A549 (cell line): ENCODE measurements at regions not wholly inside any gene's neighbourhood (a gene's known extent, or its start where the extent isn't known, plus 50 kb on each side); places are given as distances from the start of the nearest gene placed in this dataset.

Experiments used
- ATAC-seq, 2 experiments: fragments of 200-7000 bp in 1 of 2; fragments of >200 bp in 1 of 2; cut with Nextera tagmentation in 1 of 2; cut with Tn5 transposase in 1 of 2; 3 replicates each; pipeline versions ENCODE4 v1.8.0 to v1.9.1; 2018 to 2020; ENCODE audit warnings: mild to moderate bottlenecking in 1 of 2, moderate library complexity in 1 of 2
- CTCF ChIA-PET: fragments of 300-600 bp; sonication (Branson Sonifier 250); formaldehyde crosslinking; extraction: SDS; loops from one replicate; lab custom pipeline; 2021; ENCODE audit warnings: antibody characterized with exemption, inconsistent platforms; lab: Yijun Ruan, JAX
- POLR2A ChIA-PET: fragments of 350-600 bp; formaldehyde crosslinking; extraction: SDS; loops from one replicate; lab custom pipeline; 2021; ENCODE audit warnings: antibody characterized with exemption, inconsistent platforms; lab: Yijun Ruan, JAX
- DNase-seq, 2 experiments: peaks; one replicate each; pipeline versions ENCODE4 v3.0.0 to v3.0.0-alpha.2; 2011 to 2016; ENCODE audit warnings: low read depth in 1 of 2, low spot score in 1 of 2
- FAIRE-seq: peaks from 2 replicates; lab custom pipeline; 2011; peaks lifted over from hg19 to GRCh38; lab: Jason Lieb, UNC
- H3K27ac ChIP-seq, 2 experiments: fragments of >200 bp; sonication (Bioruptor Twin); formaldehyde crosslinking; 3 replicates each; pipeline ENCODE4 v1.5.1; 2016 to 2017
- H3K4me1 ChIP-seq: fragments of >200 bp; sonication (Bioruptor Twin); formaldehyde crosslinking; 3 replicates; pipeline ENCODE4 v1.6.1; 2016
- H3K4me2 ChIP-seq: fragments of >200 bp; sonication (Bioruptor Twin); formaldehyde crosslinking; 3 replicates; pipeline ENCODE4 v1.6.1; 2016
- H3K4me3 ChIP-seq: fragments of >200 bp; sonication (Bioruptor Twin); formaldehyde crosslinking; 3 replicates; pipeline ENCODE4 v1.5.1; 2016
- H3K9me3 ChIP-seq: fragments of >200 bp; sonication (Bioruptor Twin); formaldehyde crosslinking; 3 replicates; pipeline ENCODE4 v1.6.1; 2016
- BHLHE40 ChIP-seq: IDR thresholded peaks from 2 replicates; pipeline ENCODE4 v1.6.1; 2012; ENCODE audit warnings: low read depth, low read length, inconsistent platforms
- CBX8 ChIP-seq: fragments of 200-600 bp; sonication (generic); IDR thresholded peaks from 2 replicates; pipeline ENCODE4 v1.6.1; 2016
- CEBPB ChIP-seq, 2 experiments: fragments of >200 bp in 1 of 2; sonication (Bioruptor Twin) in 1 of 2; formaldehyde crosslinking in 1 of 2; IDR thresholded peaks; 2 replicates each; pipeline ENCODE4 v1.6.1; 2012 to 2016
- CHD2 ChIP-seq: fragments of 150-350 bp; IDR thresholded peaks from 2 replicates; pipeline ENCODE4 v1.6.1; 2014; ENCODE audit warnings: low read length; ENCODE audit not compliant: partially characterized antibody
- EHF ChIP-seq: fragments of 250-450 bp; sonication (Bioruptor Pico); IDR thresholded peaks from 2 replicates; pipeline ENCODE4 v1.5.0; 2020; ENCODE audit warnings: mild to moderate bottlenecking
- EHMT2 ChIP-seq: fragments of 200-600 bp; sonication (generic); IDR thresholded peaks from 2 replicates; pipeline ENCODE4 v1.6.1; 2016; ENCODE audit warnings: antibody characterized with exemption, low read depth, mild to moderate bottlenecking, moderate library complexity
- EP300 ChIP-seq, 2 experiments: fragments of >200 bp; sonication (Bioruptor Twin); formaldehyde crosslinking; IDR thresholded peaks; 2 replicates in 1 of 2; 3 replicates in 1 of 2; pipeline ENCODE4 v1.6.1; 2016 to 2017
- FOSL2 ChIP-seq, 2 experiments: fragments of 450-650 bp in 1 of 2; fragments of >200 bp in 1 of 2; sonication (Bioruptor Twin) in 1 of 2; formaldehyde crosslinking; IDR thresholded peaks; 2 replicates each; pipeline versions ENCODE4 v1.5.0 to v1.6.1; 2016 to 2020; ENCODE audit warnings: mild to moderate bottlenecking in 1 of 2, moderate library complexity in 1 of 2
- HEYL ChIP-seq: fragments of 250-450 bp; sonication (Bioruptor Pico); IDR thresholded peaks from 2 replicates; pipeline ENCODE4 v1.8.0; 2021; ENCODE audit warnings: mild to moderate bottlenecking, moderate library complexity
- HOXA7 ChIP-seq: fragments of 250-450 bp; sonication (Bioruptor Pico); IDR thresholded peaks from 2 replicates; pipeline ENCODE4 v1.5.0; 2020; ENCODE audit warnings: mild to moderate bottlenecking, moderate library complexity
- HOXB5 ChIP-seq: fragments of 250-450 bp; sonication (Bioruptor Pico); IDR thresholded peaks from 2 replicates; pipeline ENCODE4 v1.5.0; 2020; ENCODE audit warnings: mild to moderate bottlenecking, moderate library complexity
- JUN ChIP-seq, 2 experiments: fragments of >200 bp; sonication (Bioruptor Twin); formaldehyde crosslinking; IDR thresholded peaks; 2 replicates in 1 of 2; 3 replicates in 1 of 2; pipeline ENCODE4 v1.6.1; 2016 to 2017
- KDM1A ChIP-seq: fragments of 200-600 bp; sonication (generic); IDR thresholded peaks from 2 replicates; pipeline ENCODE4 v1.6.1; 2016; ENCODE audit warnings: low read depth, mild to moderate bottlenecking
- MAFK ChIP-seq: fragments of 450-650 bp; IDR thresholded peaks from 2 replicates; pipeline ENCODE4 v1.6.1; 2014; ENCODE audit not compliant: partially characterized antibody
- MYC ChIP-seq: IDR thresholded peaks from 2 replicates; pipeline ENCODE4 v1.6.1; 2012; ENCODE audit warnings: mild to moderate bottlenecking, inconsistent platforms, low read length, improper control_type of control experiment, borderline replicate concordance
- POLR2AphosphoS2 ChIP-seq: conservative IDR thresholded peaks from 2 replicates; pipeline ENCODE4 v1.6.1; 2012; ENCODE audit warnings: low read length, improper control_type of control experiment, inconsistent platforms
- RAD21 ChIP-seq, 2 experiments: fragments of >200 bp in 1 of 2; sonication (Bioruptor Twin) in 1 of 2; formaldehyde crosslinking in 1 of 2; IDR thresholded peaks in 1 of 2; conservative IDR thresholded peaks in 1 of 2; 2 replicates in 1 of 2; 3 replicates in 1 of 2; pipeline ENCODE4 v1.6.1; 2012 to 2018; ENCODE audit warnings: inconsistent platforms in 1 of 2
- RFX5 ChIP-seq: fragments of 450-650 bp; IDR thresholded peaks from 2 replicates; pipeline ENCODE4 v1.7.1; 2014; ENCODE audit warnings: antibody characterized with exemption, mild to moderate bottlenecking, moderate library complexity
- RNF2 ChIP-seq: fragments of 200-600 bp; sonication (generic); IDR thresholded peaks from 2 replicates; pipeline ENCODE4 v1.6.1; 2016; ENCODE audit warnings: low read depth, mild to moderate bottlenecking, antibody characterized with exemption, moderate library complexity, borderline replicate concordance
- SREBF2 ChIP-seq: fragments of 450-650 bp; IDR thresholded peaks from 2 replicates; pipeline ENCODE4 v1.6.1; 2014; ENCODE audit warnings: mild to moderate bottlenecking, moderate library complexity
- TFCP2L1 ChIP-seq: fragments of 250-450 bp; sonication (Bioruptor Pico); IDR thresholded peaks from 2 replicates; pipeline ENCODE4 v1.5.0; 2021; ENCODE audit warnings: mild to moderate bottlenecking
- ZC3H11A ChIP-seq: fragments of 450-650 bp; IDR thresholded peaks from 2 replicates; pipeline ENCODE4 v1.6.1; 2014; ENCODE audit warnings: antibody characterized with exemption, mild to moderate bottlenecking
- ZFP36 ChIP-seq: fragments of 450-650 bp; IDR thresholded peaks from 2 replicates; pipeline ENCODE4 v1.6.1; 2014; ENCODE audit warnings: borderline replicate concordance; ENCODE audit not compliant: partially characterized antibody
- ZSCAN20 ChIP-seq: fragments of 250-450 bp; sonication (Bioruptor Pico); IDR thresholded peaks from 2 replicates; pipeline ENCODE4 v1.8.0; 2022; ENCODE audit warnings: mild to moderate bottlenecking, moderate library complexity
- WGBS: methylation state at CpG from one replicate; pipeline ENCODE4 v1.1.6; 2017; ENCODE audit errors: missing lambda C conversion rate; 5-methylcytosine and 5-hydroxymethylcytosine counted together
- TF ChIP-seq, protein P1 (sequence below): fragments of >200 bp; sonication (Bioruptor Twin); formaldehyde crosslinking; IDR thresholded peaks from 2 replicates; pipeline ENCODE4 v1.6.1; 2016
- TF ChIP-seq, protein P2 (sequence below): fragments of >200 bp; sonication (Bioruptor Twin); formaldehyde crosslinking; IDR thresholded peaks from 3 replicates; pipeline ENCODE4 v1.5.1; 2016
- TF ChIP-seq, protein P3 (sequence below): fragments of 450-650 bp; IDR thresholded peaks from 2 replicates; pipeline ENCODE4 v1.6.1; 2014; ENCODE audit warnings: antibody characterized with exemption
- TF ChIP-seq, protein P4 (sequence below): IDR thresholded peaks from 2 replicates; pipeline ENCODE4 v1.6.1; 2012

DNA sequence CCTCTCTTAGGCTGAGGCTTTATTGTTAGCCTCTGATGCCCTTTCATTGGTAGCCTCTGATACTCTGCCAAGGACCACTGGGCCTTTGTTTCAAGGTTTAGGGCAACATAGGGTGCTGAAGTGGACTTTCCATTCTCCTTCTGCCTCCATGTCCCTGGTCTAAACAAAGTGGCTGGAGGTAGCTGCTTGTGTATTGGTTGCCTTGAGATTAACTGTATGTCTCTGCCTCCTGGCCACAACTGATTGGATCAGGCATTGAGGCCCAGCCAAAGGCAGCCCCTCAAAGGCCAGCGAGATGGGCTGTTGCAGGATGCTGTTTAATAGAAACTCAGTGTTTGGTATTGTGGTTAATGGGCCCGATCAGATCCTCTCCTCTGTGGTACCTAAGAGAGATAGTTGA lies 77.9 kb upstream of the PRR23C start:
- TF ChIP-seq SREBF2 (no peak), ZFP36 (no peak), ZC3H11A (no peak), HOXB5 (CRISPR knock-in tag) (no peak), RAD21 (conservative IDR thresholded peaks at IDR 0.05 in 1 of 2, IDR thresholded peaks at IDR 0.05 in 1 of 2) (no peak), EHF (CRISPR knock-in tag) (no peak), HEYL (CRISPR knock-in tag) (no peak), EHMT2 (no peak), BHLHE40 (no peak), MYC (no peak), CEBPB (IDR thresholded peaks at IDR 0.05) (no peak), EP300 (IDR thresholded peaks at IDR 0.05) (no peak)
- TF ChIP-seq, protein P1, sequence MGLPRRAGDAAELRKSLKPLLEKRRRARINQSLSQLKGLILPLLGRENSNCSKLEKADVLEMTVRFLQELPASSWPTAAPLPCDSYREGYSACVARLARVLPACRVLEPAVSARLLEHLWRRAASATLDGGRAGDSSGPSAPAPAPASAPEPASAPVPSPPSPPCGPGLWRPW, result no peak
- TF ChIP-seq, protein P2, sequence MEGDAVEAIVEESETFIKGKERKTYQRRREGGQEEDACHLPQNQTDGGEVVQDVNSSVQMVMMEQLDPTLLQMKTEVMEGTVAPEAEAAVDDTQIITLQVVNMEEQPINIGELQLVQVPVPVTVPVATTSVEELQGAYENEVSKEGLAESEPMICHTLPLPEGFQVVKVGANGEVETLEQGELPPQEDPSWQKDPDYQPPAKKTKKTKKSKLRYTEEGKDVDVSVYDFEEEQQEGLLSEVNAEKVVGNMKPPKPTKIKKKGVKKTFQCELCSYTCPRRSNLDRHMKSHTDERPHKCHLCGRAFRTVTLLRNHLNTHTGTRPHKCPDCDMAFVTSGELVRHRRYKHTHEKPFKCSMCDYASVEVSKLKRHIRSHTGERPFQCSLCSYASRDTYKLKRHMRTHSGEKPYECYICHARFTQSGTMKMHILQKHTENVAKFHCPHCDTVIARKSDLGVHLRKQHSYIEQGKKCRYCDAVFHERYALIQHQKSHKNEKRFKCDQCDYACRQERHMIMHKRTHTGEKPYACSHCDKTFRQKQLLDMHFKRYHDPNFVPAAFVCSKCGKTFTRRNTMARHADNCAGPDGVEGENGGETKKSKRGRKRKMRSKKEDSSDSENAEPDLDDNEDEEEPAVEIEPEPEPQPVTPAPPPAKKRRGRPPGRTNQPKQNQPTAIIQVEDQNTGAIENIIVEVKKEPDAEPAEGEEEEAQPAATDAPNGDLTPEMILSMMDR, result no peak
- TF ChIP-seq, protein P3, sequence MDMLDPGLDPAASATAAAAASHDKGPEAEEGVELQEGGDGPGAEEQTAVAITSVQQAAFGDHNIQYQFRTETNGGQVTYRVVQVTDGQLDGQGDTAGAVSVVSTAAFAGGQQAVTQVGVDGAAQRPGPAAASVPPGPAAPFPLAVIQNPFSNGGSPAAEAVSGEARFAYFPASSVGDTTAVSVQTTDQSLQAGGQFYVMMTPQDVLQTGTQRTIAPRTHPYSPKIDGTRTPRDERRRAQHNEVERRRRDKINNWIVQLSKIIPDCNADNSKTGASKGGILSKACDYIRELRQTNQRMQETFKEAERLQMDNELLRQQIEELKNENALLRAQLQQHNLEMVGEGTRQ, result no peak
- FAIRE-seq (no peak), ATAC-seq (no peak), DNase-seq (no peak)
- CTCF ChIA-PET, result interaction anchor here (2.0 to 4.6 kb wide), 2 partner anchors 11 to 206 kb away, joined by 9 to 30 read pairs; no protein-coding TSS in a partner anchor
- H3K9me3 ChIP-seq, result no peaks in the 10 kb centered on the region
- H3K4me2 ChIP-seq, result no peak overlapping the region
- peak overlapping the region in 1 of 2 experiments; percentile 72; a peak in 2 of 6 replicates for H3K27ac ChIP-seq
- H3K4me3 ChIP-seq, result no peak overlapping the region
- WGBS, result 51% methylated on average over 2 of the region's 2 CpGs
- H3K4me1 ChIP-seq, result peaks cover 22% of the 10 kb centered on the region
- POLR2A ChIA-PET, result no interaction called here

DNA sequence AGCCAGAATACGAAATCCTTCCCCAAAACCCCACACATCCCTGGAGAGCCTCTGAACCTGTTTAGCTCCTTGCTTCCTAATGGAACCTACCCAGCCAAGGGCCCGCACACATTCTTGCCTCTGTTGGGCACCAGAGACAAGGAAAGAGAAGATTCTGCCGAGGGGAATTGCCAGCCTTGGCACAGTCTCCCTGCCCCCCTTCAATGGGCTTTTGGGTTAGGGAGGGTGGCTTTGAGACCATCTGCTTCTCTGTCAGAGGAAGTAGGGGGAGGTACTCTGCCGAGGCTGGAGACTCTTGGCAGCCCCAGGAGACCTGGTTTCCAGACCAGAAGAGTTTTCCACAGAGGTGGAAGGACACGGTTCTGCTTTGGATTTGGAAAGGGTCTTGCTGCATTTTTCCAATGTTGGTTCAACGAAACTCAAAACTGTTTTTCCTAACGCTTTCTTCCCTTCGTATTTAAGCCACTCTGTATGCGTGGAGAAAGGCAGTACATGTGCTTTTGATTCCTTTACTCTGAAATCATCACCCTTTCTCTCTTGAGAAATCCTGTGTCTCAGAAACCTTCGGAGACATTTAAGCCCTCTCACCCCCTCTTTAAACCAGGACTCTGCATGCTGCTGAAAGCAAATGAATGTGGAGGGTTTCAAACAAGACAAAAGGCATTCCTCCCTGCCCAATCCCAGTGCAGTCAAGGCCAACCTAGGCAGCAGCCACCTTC lies 78.8 kb upstream of the PRR23C start:
- POLR2A ChIA-PET, result no interaction called here
- Histone ChIP-seq H3K4me1 (peaks cover 22% of the 10 kb centered on the region), H3K4me3 (no peak overlapping the region), H3K27ac (no peak overlapping the region), H3K9me3 (no peaks in the 10 kb centered on the region), H3K4me2 (no peak overlapping the region)
- 75% methylated on average over 10 of the region's 10 CpGs for WGBS
- CTCF ChIA-PET, result interaction anchor here (1.1 to 4.6 kb wide), 3 partner anchors 11 to 204 kb away, joined by 3 to 30 read pairs (median 11); no protein-coding TSS in a partner anchor
- no peak for TF ChIP-seq TFCP2L1
- TF ChIP-seq HOXA7 (CRISPR knock-in tag), result no peak
- TF ChIP-seq JUN (IDR thresholded peaks at IDR 0.05), result no peak
- no peak for TF ChIP-seq CBX8
- ATAC-seq, result no peak
- no peak for FAIRE-seq
- DNase-seq, result no peak

DNA sequence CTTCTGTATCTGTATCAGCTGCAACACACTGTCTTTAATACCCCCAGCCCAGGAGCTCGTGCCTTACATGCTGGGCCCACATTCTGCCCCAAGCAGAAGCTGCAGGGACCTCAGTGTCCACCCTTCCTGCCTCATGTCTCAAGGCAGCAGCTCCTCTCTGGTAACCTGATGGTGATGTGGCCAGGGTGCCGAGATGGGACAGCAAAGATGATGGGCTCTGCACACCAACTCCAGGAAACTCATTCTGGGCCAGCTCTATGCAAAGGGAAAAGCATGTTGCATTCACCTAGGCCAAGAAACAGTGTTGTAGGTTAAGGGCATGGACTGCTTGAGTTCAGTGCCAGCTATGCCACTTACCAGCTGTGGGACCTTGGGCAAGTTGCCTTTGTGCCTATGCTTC lies 79.5 kb upstream of the PRR23C start:
- TF ChIP-seq KDM1A (no peak), ZFP36 (no peak), CHD2 (no peak), RFX5 (no peak), RAD21 (conservative IDR thresholded peaks at IDR 0.05 in 1 of 2, IDR thresholded peaks at IDR 0.05 in 1 of 2) (no peak), ZSCAN20 (CRISPR knock-in tag) (no peak), JUN (IDR thresholded peaks at IDR 0.05) (no peak), POLR2AphosphoS2 (no peak), HEYL (CRISPR knock-in tag) (no peak), FOSL2 (IDR thresholded peaks at IDR 0.05) (no peak), FOSL2 (CRISPR knock-in tag; IDR thresholded peaks at IDR 0.05) (no peak), RNF2 (no peak), MAFK (no peak)
- TF ChIP-seq, protein P3, result no peak
- TF ChIP-seq, protein P4, sequence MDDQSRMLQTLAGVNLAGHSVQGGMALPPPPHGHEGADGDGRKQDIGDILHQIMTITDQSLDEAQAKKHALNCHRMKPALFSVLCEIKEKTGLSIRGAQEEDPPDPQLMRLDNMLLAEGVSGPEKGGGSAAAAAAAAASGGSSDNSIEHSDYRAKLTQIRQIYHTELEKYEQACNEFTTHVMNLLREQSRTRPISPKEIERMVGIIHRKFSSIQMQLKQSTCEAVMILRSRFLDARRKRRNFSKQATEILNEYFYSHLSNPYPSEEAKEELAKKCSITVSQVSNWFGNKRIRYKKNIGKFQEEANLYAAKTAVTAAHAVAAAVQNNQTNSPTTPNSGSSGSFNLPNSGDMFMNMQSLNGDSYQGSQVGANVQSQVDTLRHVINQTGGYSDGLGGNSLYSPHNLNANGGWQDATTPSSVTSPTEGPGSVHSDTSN, result no peak
- Histone ChIP-seq H3K4me3 (no peak overlapping the region), H3K9me3 (no peaks in the 10 kb centered on the region), H3K4me2 (no peak overlapping the region), H3K4me1 (peaks cover 22% of the 10 kb centered on the region), H3K27ac (no peak overlapping the region)
- DNase-seq, result no peak
- ChIA-PET CTCF (interaction anchor here (1.1 to 1.6 kb wide), 2 partner anchors 11 to 204 kb away, joined by 3 to 11 read pairs; no protein-coding TSS in a partner anchor), POLR2A (no interaction called here)
- no peak for FAIRE-seq
- no peak for ATAC-seq
- WGBS, result 0% methylated on average over 1 of the region's 2 CpGs
